IPS-20b (cell line): ENCODE measurements at regions not wholly inside any gene's neighbourhood (a gene's known extent, or its start where the extent isn't known, plus 50 kb on each side); places are given as distances from the start of the nearest gene placed in this dataset.

ENCODE experiments used
- H3K27ac ChIP-seq: one replicate; pipeline ENCODE4 v1.5.1; 2013; ENCODE audit warnings: low read length
- H3K27me3 ChIP-seq: 2 replicates; pipeline ENCODE4 v1.6.1; 2013; ENCODE audit warnings: mild to moderate bottlenecking, low read length, inconsistent platforms; ENCODE audit not compliant: insufficient read depth
- H3K36me3 ChIP-seq: 2 replicates; pipeline ENCODE4 v1.6.1; 2013; ENCODE audit warnings: low read depth, mild to moderate bottlenecking, inconsistent platforms, low read length, moderate library complexity; ENCODE audit not compliant: insufficient read depth
- H3K4me1 ChIP-seq: 2 replicates; pipeline ENCODE4 v1.6.1; 2013; ENCODE audit warnings: mild to moderate bottlenecking, control low read depth, inconsistent platforms, low read length, moderate library complexity; ENCODE audit not compliant: insufficient read depth
- H3K4me3 ChIP-seq: 2 replicates; pipeline ENCODE4 v1.5.1; 2013; ENCODE audit warnings: mild to moderate bottlenecking, low read length, inconsistent platforms
- H3K9ac ChIP-seq: 2 replicates; pipeline ENCODE4 v1.6.1; 2013; ENCODE audit warnings: low read depth, mild to moderate bottlenecking, inconsistent platforms, low read length, moderate library complexity
- H3K9me3 ChIP-seq: 2 replicates; pipeline ENCODE4 v1.6.1; 2013; ENCODE audit warnings: mild to moderate bottlenecking, low read depth, low read length, inconsistent platforms; ENCODE audit not compliant: insufficient read depth

- Histone ChIP-seq H3K27ac (no peak overlapping the region), H3K27me3 (no peaks in the 10 kb centered on the region), H3K36me3 (no peaks in the 10 kb centered on the region), H3K9me3 (no peaks in the 10 kb centered on the region), H3K4me1 (no peaks in the 10 kb centered on the region), H3K9ac (no peak overlapping the region), H3K4me3 (no peak overlapping the region)
Measured at GRCh38 chr10:121250995-121251764, 347.1 kb downstream of the FGFR2 start.

DNA sequence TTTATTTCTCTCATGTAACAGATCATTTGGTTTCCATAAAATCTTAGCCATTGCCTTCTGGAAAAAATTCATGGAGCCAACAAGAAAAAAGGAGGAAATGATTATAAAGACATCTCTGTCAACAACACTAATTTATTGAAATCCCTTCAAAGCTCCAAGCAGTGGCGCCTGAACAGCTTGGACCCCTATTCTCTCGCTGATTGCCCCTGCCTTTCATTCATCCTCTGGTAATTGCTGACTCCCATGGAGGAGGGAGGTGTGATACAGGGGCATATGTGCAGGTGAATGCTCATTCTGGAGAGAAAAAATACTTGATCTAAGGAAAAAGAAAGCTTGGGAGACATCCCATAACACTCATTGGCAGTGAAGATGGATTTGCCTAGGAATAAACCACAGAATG lies 345.5 kb downstream of the FGFR2 start:
- Histone ChIP-seq H3K36me3 (no peaks in the 10 kb centered on the region), H3K9me3 (no peaks in the 10 kb centered on the region), H3K27ac (no peak overlapping the region)

DNA sequence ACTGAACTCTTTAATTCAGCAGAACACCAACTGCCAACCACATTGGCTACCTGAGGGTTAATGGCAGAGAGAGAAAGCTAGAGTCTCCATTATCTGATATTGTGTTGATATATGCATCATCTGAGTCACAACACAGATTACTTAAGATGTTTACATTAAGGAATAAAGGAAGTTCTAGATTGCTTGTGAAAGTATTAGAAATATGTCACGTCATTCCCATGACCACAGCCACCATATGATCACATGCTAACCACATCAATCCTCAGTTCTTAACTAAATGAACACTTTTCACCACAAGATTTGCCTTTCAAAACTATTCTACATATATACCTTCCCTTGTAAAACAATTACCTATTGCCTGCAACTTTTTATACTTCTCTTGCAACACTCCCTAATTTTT lies 337.9 kb downstream of the FGFR2 start:
- Histone ChIP-seq H3K4me3 (no peak overlapping the region), H3K36me3 (no peaks in the 10 kb centered on the region), H3K27ac (no peak overlapping the region), H3K9me3 (peaks cover 5% of the 10 kb centered on the region; the same call in 1 of the 2 replicates), H3K9ac (no peak overlapping the region), H3K4me1 (no peaks in the 10 kb centered on the region; the same call in 1 of the 2 replicates), H3K27me3 (0 out of 2 replicates have a peak, but pooled peaks cover 5% of the 10 kb centered on the region)

More for the DNA sequence above, 345.5 kb downstream of the FGFR2 start:
- H3K27me3 ChIP-seq, result no peaks in the 10 kb centered on the region
- H3K4me3 ChIP-seq, result no peak overlapping the region
- no peaks in the 10 kb centered on the region for H3K4me1 ChIP-seq
- H3K9ac ChIP-seq, result no peak overlapping the region

- Histone ChIP-seq H3K4me3 (no peak overlapping the region), H3K9me3 (peaks cover 5% of the 10 kb centered on the region; the same call in 1 of the 2 replicates), H3K27me3 (0 out of 2 replicates have a peak, but pooled peaks cover 5% of the 10 kb centered on the region), H3K27ac (no peak overlapping the region), H3K9ac (no peak overlapping the region), H3K36me3 (no peaks in the 10 kb centered on the region), H3K4me1 (no peaks in the 10 kb centered on the region; the same call in 1 of the 2 replicates)
Measured at GRCh38 chr10:121261665-121262064, 336.6 kb downstream of the FGFR2 start.

- Histone ChIP-seq H3K36me3 (no peaks in the 10 kb centered on the region), H3K27me3 (0 out of 2 replicates have a peak, but pooled peaks cover 5% of the 10 kb centered on the region), H3K27ac (no peak overlapping the region), H3K4me3 (no peak overlapping the region), H3K4me1 (no peaks in the 10 kb centered on the region; the same call in 1 of the 2 replicates), H3K9me3 (peaks cover 5% of the 10 kb centered on the region; the same call in 1 of the 2 replicates), H3K9ac (no peak overlapping the region)
Measured at GRCh38 chr10:121262774-121263430, 335.3 kb downstream of the FGFR2 start.

DNA sequence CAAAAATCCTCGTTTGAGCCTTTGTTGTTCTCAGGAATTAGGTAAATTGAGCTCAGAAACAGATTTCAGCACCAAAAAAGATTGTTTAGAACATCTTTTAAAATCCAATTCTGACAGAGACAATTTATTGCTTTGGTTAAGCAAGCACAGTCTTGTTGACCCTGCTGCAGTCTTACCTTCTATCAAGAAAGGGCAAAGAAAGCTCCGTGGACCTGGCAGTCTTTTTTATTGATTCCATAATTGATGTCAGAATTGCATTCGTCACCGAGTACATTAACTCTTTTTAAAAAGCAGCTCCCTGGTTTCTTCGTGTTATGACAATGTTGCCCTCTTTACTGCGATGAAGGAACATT lies 334.8 kb downstream of the FGFR2 start:
- no peaks in the 10 kb centered on the region for H3K36me3 ChIP-seq
- H3K27me3 ChIP-seq, result 0 out of 2 replicates have a peak, but pooled peaks cover 5% of the 10 kb centered on the region
- no peak overlapping the region for H3K9ac ChIP-seq
- H3K4me1 ChIP-seq, result no peaks in the 10 kb centered on the region; the same call in 1 of the 2 replicates
- no peak overlapping the region for H3K27ac ChIP-seq
- H3K9me3 ChIP-seq, result peaks cover 5% of the 10 kb centered on the region; the same call in 1 of the 2 replicates
- no peak overlapping the region for H3K4me3 ChIP-seq

DNA sequence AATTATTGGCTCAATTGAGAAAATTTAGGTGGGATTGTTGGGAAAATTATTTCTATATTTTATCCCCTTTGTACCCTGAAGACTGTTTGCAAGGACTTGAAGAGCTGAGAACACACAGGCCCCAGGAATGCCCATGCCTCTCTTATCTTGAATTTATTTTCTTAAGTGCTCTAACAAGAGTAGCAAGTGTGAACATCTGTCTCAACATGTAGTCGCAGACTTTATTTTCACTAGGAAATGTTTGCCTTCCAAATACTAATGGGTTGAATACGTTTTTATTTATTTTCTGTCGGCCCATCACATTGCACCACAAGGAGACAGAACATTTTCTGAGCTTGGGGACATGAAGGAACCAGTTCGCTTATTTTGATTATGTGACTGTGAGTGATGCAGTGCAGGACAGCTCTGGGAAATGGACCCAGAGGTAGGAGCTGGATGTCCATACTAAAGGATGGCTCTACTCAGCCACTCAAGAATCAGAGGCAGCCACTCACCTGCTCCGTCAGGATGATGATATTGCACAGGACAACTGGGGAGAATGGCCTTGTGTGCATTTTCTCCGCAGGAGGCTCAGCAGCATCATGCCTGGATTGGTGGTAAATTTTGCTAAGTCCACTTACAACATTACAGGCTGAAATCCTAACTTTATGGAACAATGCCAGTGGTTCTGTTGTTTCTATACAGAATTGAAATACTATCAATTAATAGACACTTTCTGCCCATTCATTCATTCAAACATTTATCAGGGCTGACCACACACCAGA lies 332.7 kb downstream of the FGFR2 start:
- Histone ChIP-seq H3K27ac (no peak overlapping the region), H3K36me3 (no peaks in the 10 kb centered on the region), H3K4me1 (no peaks in the 10 kb centered on the region; the same call in 1 of the 2 replicates), H3K9ac (no peak overlapping the region), H3K9me3 (no peaks in the 10 kb centered on the region), H3K27me3 (0 out of 2 replicates have a peak, but pooled peaks cover 5% of the 10 kb centered on the region), H3K4me3 (no peak overlapping the region)

GRCh38 chr10:121266370-121266769 lies 331.9 kb downstream of the FGFR2 start:
- no peak overlapping the region for H3K4me3 ChIP-seq
- H3K36me3 ChIP-seq, result no peaks in the 10 kb centered on the region
- H3K27me3 ChIP-seq, result 0 out of 2 replicates have a peak, but pooled peaks cover 5% of the 10 kb centered on the region
- H3K9me3 ChIP-seq, result no peaks in the 10 kb centered on the region
- no peak overlapping the region for H3K27ac ChIP-seq
- H3K9ac ChIP-seq, result no peak overlapping the region
- no peaks in the 10 kb centered on the region; the same call in 1 of the 2 replicates for H3K4me1 ChIP-seq

- no peak overlapping the region for H3K27ac ChIP-seq
- no peaks in the 10 kb centered on the region for H3K36me3 ChIP-seq
- no peaks in the 10 kb centered on the region; the same call in 1 of the 2 replicates for H3K4me1 ChIP-seq
- H3K9ac ChIP-seq, result no peak overlapping the region
- 0 out of 2 replicates have a peak, but pooled peaks cover 5% of the 10 kb centered on the region for H3K27me3 ChIP-seq
- H3K4me3 ChIP-seq, result no peak overlapping the region
- no peaks in the 10 kb centered on the region for H3K9me3 ChIP-seq
Measured at GRCh38 chr10:121267236-121268003, 330.8 kb downstream of the FGFR2 start.

DNA sequence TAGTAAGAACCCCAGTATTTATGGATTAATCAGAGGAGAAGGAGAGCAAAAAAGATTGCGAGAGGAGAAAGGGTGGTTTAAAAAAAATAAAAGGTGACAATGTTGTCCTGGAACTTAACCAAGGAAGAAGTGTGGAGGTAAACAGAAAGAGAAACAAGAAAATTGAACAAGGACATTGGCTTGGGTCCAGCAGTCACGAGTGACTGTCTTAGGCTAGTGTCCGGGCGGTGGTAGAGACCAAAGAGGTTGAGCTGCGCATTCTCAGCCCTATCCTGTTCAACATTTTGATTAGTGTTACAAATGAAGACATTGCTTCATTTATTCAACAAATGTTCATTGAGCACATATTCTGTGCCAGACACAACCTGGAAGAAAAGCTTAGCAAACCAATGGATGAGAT lies 329.9 kb downstream of the FGFR2 start:
- Histone ChIP-seq H3K4me3 (no peak overlapping the region), H3K36me3 (no peaks in the 10 kb centered on the region), H3K27ac (no peak overlapping the region), H3K9ac (no peak overlapping the region), H3K27me3 (0 out of 2 replicates have a peak, but pooled peaks cover under 1% of the 10 kb centered on the region), H3K4me1 (no peaks in the 10 kb centered on the region; the same call in 1 of the 2 replicates), H3K9me3 (no peaks in the 10 kb centered on the region)
